Retina (tissue), 1 donor: ENCODE measurements at regions not wholly inside any gene's neighbourhood (a gene's known extent, or its start where the extent isn't known, plus 50 kb on each side); places are given as distances from the start of the nearest gene placed in this dataset.
"Not testable (repeated sequence)": the region's sequence is repeated elsewhere in the genome, so short reads cannot be mapped to it uniquely, and the experiment has no call there.

ENCODE experiments used
- DNase-seq: peaks from one replicate; pipeline ENCODE4 v3.0.0-alpha.2; 2016

- DNase-seq: no peak
Observed at GRCh38 chr1:187563191-187563590, 734.4 kb downstream of the PLA2G4A start.

GRCh38 chr1:187566354-187566753, 737.6 kb downstream of the PLA2G4A start:
- no peak for DNase-seq

- DNase-seq: no peak
Observed at GRCh38 chr1:187568067-187568466, 739.3 kb downstream of the PLA2G4A start.

DNA sequence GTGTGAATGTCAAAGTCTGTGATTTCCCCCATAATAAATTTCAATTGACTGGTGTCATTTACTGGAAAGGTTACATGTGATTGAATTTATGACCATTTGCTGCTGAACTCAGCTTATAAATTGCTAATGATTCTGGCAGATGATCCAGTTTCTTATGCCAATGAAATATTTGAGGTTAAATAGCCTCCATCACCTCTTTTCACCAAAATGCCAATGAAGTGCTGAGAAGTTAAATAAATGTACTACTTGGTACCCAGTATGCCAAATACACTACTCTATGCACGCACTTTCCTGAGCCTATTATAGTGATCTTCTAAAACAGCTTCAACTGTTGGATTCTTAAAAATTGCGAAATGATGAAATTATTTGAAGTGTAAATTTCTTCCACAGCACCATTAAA, 741.4 kb downstream of the PLA2G4A start:
- DNase-seq: no peak

- DNase-seq: no peak
Observed at GRCh38 chr1:187577610-187578009, 748.9 kb downstream of the PLA2G4A start.

DNA sequence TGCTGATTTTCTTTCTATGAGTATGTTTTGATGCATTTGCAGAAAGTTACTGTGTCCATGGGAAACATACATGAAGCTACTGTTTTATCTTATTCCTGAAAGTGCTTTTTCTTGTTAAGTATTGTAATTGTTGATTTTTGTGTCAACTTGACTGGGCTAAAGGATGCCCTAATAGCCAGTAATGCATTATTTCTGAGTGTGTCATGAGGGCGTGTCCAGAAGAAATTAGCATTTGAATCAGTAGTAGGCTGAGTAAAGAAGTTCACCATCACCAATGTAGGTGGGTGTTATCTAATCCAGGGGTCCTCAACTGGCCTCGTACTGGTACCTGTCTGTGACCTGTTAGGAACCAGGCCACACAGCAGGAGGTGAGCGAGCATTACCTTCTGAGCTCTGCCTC, 760.2 kb downstream of the PLA2G4A start:
- DNase-seq: no peak

- DNase-seq: no peak
Observed at GRCh38 chr1:187605736-187606135, 777.0 kb downstream of the PLA2G4A start.

DNA sequence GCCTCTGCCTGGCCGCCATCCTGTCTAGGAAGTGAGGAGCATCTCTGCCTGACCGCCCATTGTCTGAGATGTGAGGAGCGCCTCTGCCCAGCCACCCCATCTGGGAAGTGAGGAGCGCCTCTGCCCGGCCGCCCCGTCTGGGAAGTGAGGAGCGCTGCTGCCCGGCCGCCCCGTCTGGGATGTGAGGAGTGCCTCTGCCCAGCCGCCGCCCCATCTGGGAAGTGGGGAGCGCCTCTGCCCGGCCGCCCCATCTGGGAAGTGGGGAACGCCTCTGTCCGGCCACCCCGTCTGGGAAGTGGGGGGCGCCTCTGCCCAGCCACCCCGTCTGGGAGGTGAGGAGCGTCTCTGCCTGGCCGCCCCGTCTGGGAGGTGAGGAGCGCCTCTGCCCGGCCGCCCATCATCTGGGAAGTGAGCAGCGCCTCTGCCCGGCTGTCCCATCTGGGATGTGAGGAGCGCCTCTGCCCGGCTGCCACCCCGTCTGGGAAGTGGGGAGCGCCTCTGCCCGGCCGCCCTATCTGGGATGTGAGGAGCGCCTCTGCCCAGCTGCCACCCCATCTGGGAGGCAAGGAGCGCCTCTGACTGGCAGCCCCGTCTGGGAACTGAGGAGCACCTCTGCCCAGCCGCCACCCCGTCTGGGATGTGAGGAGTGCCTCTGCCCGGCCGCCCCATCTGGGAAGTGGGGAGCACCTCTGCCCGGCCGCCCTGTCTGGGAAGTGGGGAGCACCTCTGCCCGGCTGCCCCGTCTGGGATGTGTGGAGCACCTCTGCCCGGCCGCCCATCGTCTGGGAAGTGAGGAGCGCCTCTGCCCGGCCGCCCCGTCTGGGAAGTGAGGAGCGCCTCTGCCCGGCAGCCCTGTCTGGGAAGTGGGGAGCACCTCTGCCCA, 787.3 kb downstream of the PLA2G4A start:
- DNase-seq: not testable (repeated sequence)

- not testable (repeated sequence) for DNase-seq
Observed at GRCh38 chr1:187616830-187617229, 788.1 kb downstream of the PLA2G4A start.

- no peak for DNase-seq
Observed at GRCh38 chr1:187617776-187618175, 789.0 kb downstream of the PLA2G4A start.

- DNase-seq: no peak
Observed at GRCh38 chr1:187619175-187619574, 790.4 kb downstream of the PLA2G4A start.

- no peak for DNase-seq
Observed at GRCh38 chr1:187621951-187622350, 793.2 kb downstream of the PLA2G4A start.

DNA sequence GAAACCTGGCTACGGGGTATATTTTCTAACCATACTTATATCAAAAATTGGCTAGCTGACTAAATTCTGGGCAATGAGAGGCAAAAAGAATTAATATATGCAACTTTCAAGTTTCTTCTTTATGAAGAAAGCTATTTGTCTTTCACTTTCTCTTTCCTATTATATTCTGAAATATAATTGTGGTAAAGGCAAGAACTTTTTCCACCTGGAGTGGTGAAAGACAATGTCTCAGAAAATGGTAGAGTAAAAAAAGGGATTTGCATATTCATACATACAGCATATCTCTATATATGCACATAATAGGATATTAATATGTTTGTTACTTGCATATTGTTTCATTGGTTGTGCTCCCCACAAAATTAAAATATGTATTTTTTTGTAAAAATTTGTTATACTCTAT, 793.8 kb downstream of the PLA2G4A start:
- DNase-seq: no peak

- no peak for DNase-seq
Observed at GRCh38 chr1:187624812-187625545, 796.2 kb downstream of the PLA2G4A start.

- no peak for DNase-seq
Observed at GRCh38 chr1:187626056-187626455, 797.3 kb downstream of the PLA2G4A start.

DNA sequence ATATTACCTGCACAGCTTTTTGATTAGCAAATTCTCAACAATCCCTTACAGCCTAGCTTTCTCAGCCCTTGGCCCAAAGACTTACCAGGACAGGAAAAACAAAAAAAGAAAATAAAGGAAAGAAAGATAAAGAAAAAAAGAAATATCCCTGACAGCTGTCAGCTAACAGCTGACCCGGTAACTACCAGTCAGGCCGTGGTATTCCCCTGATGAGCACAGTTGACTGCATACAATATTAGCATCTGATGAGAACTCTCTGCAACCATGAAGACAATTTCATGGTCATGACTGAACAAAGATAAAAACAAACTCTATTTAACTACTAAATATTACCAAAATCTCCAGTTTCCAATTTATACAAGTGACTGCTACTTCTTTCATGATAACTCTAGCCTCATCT, 798.8 kb downstream of the PLA2G4A start:
- DNase-seq: no peak

GRCh38 chr1:187629075-187629474, 800.3 kb downstream of the PLA2G4A start:
- DNase-seq: no peak

- DNase-seq: no peak
Observed at GRCh38 chr1:187630653-187631380, 802.1 kb downstream of the PLA2G4A start.

GRCh38 chr1:187631381-187631675, 802.6 kb downstream of the PLA2G4A start:
- DNase-seq: no peak

GRCh38 chr1:187631984-187632383, 803.2 kb downstream of the PLA2G4A start:
- DNase-seq: no peak

- no peak for DNase-seq
Observed at GRCh38 chr1:187634940-187635339, 806.2 kb downstream of the PLA2G4A start.

DNA sequence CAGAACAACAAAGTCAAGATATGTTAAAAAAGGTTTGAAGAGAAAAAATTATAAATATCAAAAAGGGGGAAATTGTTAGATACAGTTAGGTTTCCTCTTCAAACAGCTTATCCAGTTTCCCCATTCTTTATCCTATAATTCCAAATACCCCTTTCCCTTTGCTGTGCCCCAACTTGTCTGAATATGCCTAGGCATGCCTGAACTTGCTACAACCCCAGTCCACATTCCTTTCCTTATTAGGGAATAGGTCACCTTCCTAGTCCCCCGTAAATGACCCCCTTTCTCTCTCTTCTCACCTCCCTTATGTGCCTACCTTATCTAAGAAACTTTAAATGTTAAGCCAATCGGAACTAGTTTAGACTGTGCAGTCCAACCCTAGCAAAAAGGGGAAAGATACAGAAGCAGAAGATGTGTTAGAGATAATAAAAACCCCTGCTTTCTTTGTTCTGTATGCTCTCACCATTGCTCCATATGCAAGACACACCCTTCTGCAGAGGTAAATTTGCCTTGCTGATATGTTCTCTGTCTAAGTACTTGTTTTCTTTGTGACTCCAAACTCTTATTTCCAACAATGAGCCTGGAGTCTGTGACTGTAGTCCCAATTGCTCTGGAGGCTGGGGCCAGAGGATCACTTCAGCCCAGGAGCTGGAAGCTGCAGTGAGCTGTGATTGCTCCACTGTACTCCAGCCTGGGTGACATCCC, 810.1 kb downstream of the PLA2G4A start:
- DNase-seq: no peak

- no peak for DNase-seq
Observed at GRCh38 chr1:187641015-187641414, 812.3 kb downstream of the PLA2G4A start.
